SU-DHL-6 (cell line): ENCODE measurements at regions not wholly inside any gene's neighbourhood (a gene's known extent, or its start where the extent isn't known, plus 50 kb on each side); places are given as distances from the start of the nearest gene placed in this dataset.

ENCODE experiments used
- H2AFZ ChIP-seq: fragments of 200-600 bp; sonication (generic); 2 replicates; pipeline ENCODE4 v1.6.1; 2014; ENCODE audit warnings: low read depth, mild to moderate bottlenecking, moderate library complexity, mixed read lengths, antibody characterized with exemption, low read length; ENCODE audit not compliant: severe bottlenecking
- H3F3A ChIP-seq: fragments of 200-600 bp; shearing (Covaris generic); 2 replicates; pipeline ENCODE4 v1.6.0; 2016; ENCODE audit warnings: antibody characterized with exemption, mild to moderate bottlenecking; ENCODE audit not compliant: insufficient read depth
- H3K27ac ChIP-seq: fragments of 200-600 bp; sonication (generic); 2 replicates; pipeline ENCODE4 v1.5.1; 2016; ENCODE audit warnings: low read depth, mild to moderate bottlenecking, low read length, moderate library complexity, mixed read lengths
- H3K27me3 ChIP-seq: fragments of 200-600 bp; sonication (generic), shearing (Covaris generic); 2 replicates; pipeline ENCODE4 v1.6.0; 2014; ENCODE audit warnings: mild to moderate bottlenecking, low read length
- H3K36me3 ChIP-seq: fragments of 200-600 bp; sonication (generic); 2 replicates; pipeline ENCODE4 v1.6.1; 2014; ENCODE audit warnings: mild to moderate bottlenecking, low read length, mixed read lengths
- H3K4me2 ChIP-seq: fragments of 300-600, 200-600 bp; shearing (Covaris generic), sonication (generic); 2 replicates; pipeline ENCODE4 v1.6.0; 2014; ENCODE audit warnings: low read length, low read depth, mild to moderate bottlenecking; ENCODE audit not compliant: poor library complexity, severe bottlenecking
- H3K4me3 ChIP-seq: fragments of 200-600 bp; sonication (generic); 2 replicates; pipeline ENCODE4 v1.5.1; 2014; ENCODE audit warnings: antibody characterized with exemption, low read length, mild to moderate bottlenecking, mixed read lengths; ENCODE audit not compliant: insufficient read depth, poor library complexity, severe bottlenecking
- H3K79me2 ChIP-seq: fragments of 200-600 bp; sonication (generic); 2 replicates; pipeline ENCODE4 v1.6.1; 2014; ENCODE audit warnings: mild to moderate bottlenecking, low read length, moderate library complexity; ENCODE audit not compliant: insufficient read depth
- H3K9ac ChIP-seq: fragments of 200-600 bp; sonication (generic); 2 replicates; pipeline ENCODE4 v1.7.0; 2014; ENCODE audit warnings: mild to moderate bottlenecking, low read length
- H3K9me2 ChIP-seq: fragments of 200-600 bp; sonication (generic); replicated peaks from 2 replicates; pipeline ENCODE4 v1.6.1; 2014; ENCODE audit warnings: low read length; ENCODE audit not compliant: insufficient read depth
- H3K9me3 ChIP-seq: fragments of 200-600 bp; sonication (generic); 2 replicates; pipeline ENCODE4 v1.6.1; 2014; ENCODE audit warnings: low read length, mixed read lengths; ENCODE audit not compliant: insufficient read depth
- H4K20me1 ChIP-seq: fragments of 200-600 bp; sonication (generic); 2 replicates; pipeline ENCODE4 v1.6.1; 2014; ENCODE audit warnings: low read depth, mild to moderate bottlenecking, antibody characterized with exemption, low read length, moderate library complexity, mixed read lengths
- EZH2phosphoT487 ChIP-seq: fragments of 200-600 bp; sonication (generic), shearing (Covaris generic); conservative IDR thresholded peaks from 2 replicates; pipeline ENCODE4 v1.6.1; 2018; ENCODE audit warnings: mild to moderate bottlenecking, antibody characterized with exemption, low read length, moderate library complexity, mixed read lengths
- TF ChIP-seq, protein P1 (sequence below): fragments of 200-600 bp; sonication (generic); IDR thresholded peaks from one replicate; pipeline ENCODE4 v1.5.1; 2017; ENCODE audit warnings: antibody characterized with exemption, mild to moderate bottlenecking, low read length, moderate library complexity; ENCODE audit not compliant: insufficient read depth, poor library complexity, severe bottlenecking

DNA sequence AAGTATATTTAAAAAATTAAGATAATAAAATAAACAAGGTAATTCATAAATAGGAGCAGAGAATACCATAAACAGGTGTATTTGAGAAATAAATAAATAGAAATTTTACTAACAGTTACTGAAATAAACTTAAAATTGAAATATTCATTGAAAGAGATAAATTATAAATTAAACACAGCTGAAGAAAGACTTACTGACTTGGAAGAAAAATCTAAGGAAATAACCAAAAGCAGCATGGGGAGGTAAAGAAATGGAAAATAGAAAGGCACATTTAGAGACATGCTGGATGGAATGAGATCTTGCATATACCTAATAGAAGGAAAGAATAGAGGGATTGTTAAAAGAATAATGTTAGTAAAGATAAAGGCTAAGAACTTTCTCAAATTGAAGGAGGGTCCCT is 96.3 kb downstream of the SOX11 start:
- H3K36me3 ChIP-seq: no peaks in the 10 kb centered on the region
- H3K9ac ChIP-seq: no peak overlapping the region
- TF ChIP-seq, protein P1, sequence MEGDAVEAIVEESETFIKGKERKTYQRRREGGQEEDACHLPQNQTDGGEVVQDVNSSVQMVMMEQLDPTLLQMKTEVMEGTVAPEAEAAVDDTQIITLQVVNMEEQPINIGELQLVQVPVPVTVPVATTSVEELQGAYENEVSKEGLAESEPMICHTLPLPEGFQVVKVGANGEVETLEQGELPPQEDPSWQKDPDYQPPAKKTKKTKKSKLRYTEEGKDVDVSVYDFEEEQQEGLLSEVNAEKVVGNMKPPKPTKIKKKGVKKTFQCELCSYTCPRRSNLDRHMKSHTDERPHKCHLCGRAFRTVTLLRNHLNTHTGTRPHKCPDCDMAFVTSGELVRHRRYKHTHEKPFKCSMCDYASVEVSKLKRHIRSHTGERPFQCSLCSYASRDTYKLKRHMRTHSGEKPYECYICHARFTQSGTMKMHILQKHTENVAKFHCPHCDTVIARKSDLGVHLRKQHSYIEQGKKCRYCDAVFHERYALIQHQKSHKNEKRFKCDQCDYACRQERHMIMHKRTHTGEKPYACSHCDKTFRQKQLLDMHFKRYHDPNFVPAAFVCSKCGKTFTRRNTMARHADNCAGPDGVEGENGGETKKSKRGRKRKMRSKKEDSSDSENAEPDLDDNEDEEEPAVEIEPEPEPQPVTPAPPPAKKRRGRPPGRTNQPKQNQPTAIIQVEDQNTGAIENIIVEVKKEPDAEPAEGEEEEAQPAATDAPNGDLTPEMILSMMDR: no peak
- no peak for TF ChIP-seq EZH2phosphoT487
- no peak overlapping the region for H2AFZ ChIP-seq
- no peaks in the 10 kb centered on the region for H3K27me3 ChIP-seq
- H3K27ac ChIP-seq: no peak overlapping the region
- H3K79me2 ChIP-seq: no peaks in the 10 kb centered on the region
- H3K9me2 ChIP-seq: no peaks in the 10 kb centered on the region
- H3K4me3 ChIP-seq: no peak overlapping the region
- no peaks in the 10 kb centered on the region for H3F3A ChIP-seq
- peaks cover 15% of the 10 kb centered on the region; the same call in 1 of the 2 replicates for H3K9me3 ChIP-seq
- no peak overlapping the region for H3K4me2 ChIP-seq
- no peaks in the 10 kb centered on the region for H4K20me1 ChIP-seq

DNA sequence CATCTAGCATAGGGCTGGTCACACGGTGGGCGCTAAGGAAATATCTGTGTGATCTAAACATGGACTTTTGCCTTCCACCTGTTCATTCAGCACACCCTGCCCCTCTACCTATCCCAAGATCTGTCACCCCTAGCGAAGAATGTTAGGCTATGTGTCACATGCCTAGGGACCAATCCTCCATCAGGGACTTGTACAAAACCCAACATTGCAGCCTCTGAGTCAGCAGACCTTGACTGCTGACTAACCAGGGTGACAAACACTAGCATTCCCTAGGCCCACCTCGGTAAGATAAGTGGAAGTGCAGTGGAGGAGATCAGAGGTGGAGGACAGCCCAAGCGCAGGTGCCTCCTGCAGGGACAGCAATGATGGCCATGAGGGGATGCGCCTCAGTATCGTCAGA is 99.2 kb downstream of the SOX11 start:
- no peaks in the 10 kb centered on the region for H3K9me2 ChIP-seq
- H3F3A ChIP-seq: no peaks in the 10 kb centered on the region
- no peak overlapping the region for H2AFZ ChIP-seq
- H3K4me3 ChIP-seq: no peak overlapping the region
- TF ChIP-seq, protein P1: no peak
- TF ChIP-seq EZH2phosphoT487: no peak
- no peak overlapping the region for H3K27ac ChIP-seq
- H3K9me3 ChIP-seq: peaks cover 15% of the 10 kb centered on the region; the same call in 1 of the 2 replicates
- no peaks in the 10 kb centered on the region for H3K79me2 ChIP-seq
- H3K36me3 ChIP-seq: no peaks in the 10 kb centered on the region
- H4K20me1 ChIP-seq: no peaks in the 10 kb centered on the region
- H3K27me3 ChIP-seq: no peaks in the 10 kb centered on the region
- no peak overlapping the region for H3K9ac ChIP-seq
- H3K4me2 ChIP-seq: no peak overlapping the region

DNA sequence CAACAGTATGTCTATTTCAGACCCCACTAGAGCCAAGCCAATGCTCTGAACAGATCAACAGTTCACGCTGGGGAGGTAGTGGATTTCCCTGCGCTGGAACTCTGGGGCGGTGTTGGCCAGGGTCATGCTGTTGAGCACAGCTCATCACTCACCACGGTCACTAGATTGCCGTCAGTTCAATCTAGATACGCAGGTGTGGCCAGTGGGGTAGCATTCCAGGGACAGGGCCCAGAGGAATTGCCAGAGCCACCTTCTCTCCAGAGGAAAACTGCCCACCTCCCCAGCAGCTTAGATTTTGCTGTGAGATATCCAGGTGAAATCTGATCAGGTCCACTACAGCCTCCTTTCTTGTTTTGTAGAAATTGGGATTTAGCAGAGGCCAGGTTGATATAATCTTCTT is 101.8 kb downstream of the SOX11 start:
- H3K9me3 ChIP-seq: 0 out of 2 replicates have a peak, but pooled peaks cover 4% of the 10 kb centered on the region
- no peaks in the 10 kb centered on the region for H3K79me2 ChIP-seq
- no peak overlapping the region for H3K9ac ChIP-seq
- no peak overlapping the region for H3K4me3 ChIP-seq
- H3K4me2 ChIP-seq: no peak overlapping the region
- H3K27me3 ChIP-seq: no peaks in the 10 kb centered on the region
- H2AFZ ChIP-seq: no peak overlapping the region
- no peaks in the 10 kb centered on the region for H4K20me1 ChIP-seq
- TF ChIP-seq, protein P1: no peak
- no peaks in the 10 kb centered on the region for H3F3A ChIP-seq
- no peaks in the 10 kb centered on the region for H3K36me3 ChIP-seq
- H3K9me2 ChIP-seq: no peaks in the 10 kb centered on the region
- H3K27ac ChIP-seq: no peak overlapping the region
